Gastroesophageal sphincter (tissue), 3 donors: ENCODE measurements at regions not wholly inside any gene's neighbourhood (a gene's known extent, or its start where the extent isn't known, plus 50 kb on each side); places are given as distances from the start of the nearest gene placed in this dataset.
"Not testable (repeated sequence)": the region's sequence is repeated elsewhere in the genome, so short reads cannot be mapped to it uniquely, and the experiment has no call there.

Source experiments
- CTCF ChIP-seq, 4 experiments: fragments of 200-600 bp in 2 of 4; fragments of 450-650 bp in 2 of 4; sonication (generic) in 1 of 4; IDR thresholded peaks; one replicate each; pipeline ENCODE4 v1.5.1; 2017 to 2019; ENCODE audit warnings: antibody characterized with exemption in 4 of 4, mild to moderate bottlenecking in 2 of 4, moderate library complexity in 2 of 4
- POLR2AphosphoS5 ChIP-seq: sonication (generic); formaldehyde crosslinking; IDR thresholded peaks from one replicate; pipeline ENCODE4 v1.6.1; 2017; ENCODE audit warnings: antibody characterized with exemption

- not testable (repeated sequence) for TF ChIP-seq CTCF (IDR thresholded peaks at IDR 0.05); POLR2AphosphoS5
These were observed 159.2 kb downstream of the TMEM121 start for GRCh38 chr14:105685605-105686004.
